Ascending aorta (tissue), 2 donors: ENCODE measurements at regions not wholly inside any gene's neighbourhood (a gene's known extent, or its start where the extent isn't known, plus 50 kb on each side); places are given as distances from the start of the nearest gene placed in this dataset.

Experiments
- DNase-seq, 2 donors: peaks; one replicate each; pipeline ENCODE4 v3.0.0-alpha.2; 2019; ENCODE audit warnings: low spot score in 2 of 2
- H3K27ac ChIP-seq, 2 donors: fragments of 200-600 bp; sonication (generic); one replicate each; pipeline ENCODE4 v1.5.1; 2016 to 2017; ENCODE audit warnings: mild to moderate bottlenecking in 1 of 2
- H3K27me3 ChIP-seq: fragments of 200-600 bp; sonication (generic); one replicate; pipeline ENCODE4 v1.5.1; 2017
- H3K36me3 ChIP-seq, 2 donors: fragments of 200-600 bp; sonication (generic); one replicate each; pipeline ENCODE4 v1.5.1; 2016
- H3K4me1 ChIP-seq, 2 donors: fragments of 200-600 bp; sonication (generic); one replicate each; pipeline ENCODE4 v1.5.1; 2016 to 2017; ENCODE audit warnings: mild to moderate bottlenecking in 1 of 2
- H3K4me3 ChIP-seq, 2 donors: fragments of 200-600 bp; sonication (generic); one replicate each; pipeline ENCODE4 v1.5.1; 2016 to 2017; ENCODE audit warnings: mild to moderate bottlenecking in 1 of 2
- H3K9me3 ChIP-seq, 2 donors: fragments of 200-600 bp; sonication (generic); one replicate each; pipeline ENCODE4 v1.5.1; 2016
- intact Hi-C: fragments of 100-400 bp; cut with DNase I; formaldehyde crosslinking; loops from one replicate; pipeline ENCODE4 v1.15.1; 2023
- TF ChIP-seq, protein P1 (sequence below), 3 experiments: fragments of 200-600 bp in 2 of 3; fragments of 450-650 bp in 1 of 3; sonication (generic) in 2 of 3; IDR thresholded peaks; one replicate each; pipeline ENCODE4 v1.5.1; 2016 to 2019; ENCODE audit warnings: antibody characterized with exemption in 3 of 3, mild to moderate bottlenecking in 1 of 3, moderate library complexity in 1 of 3

GRCh38 chr6:154675602-154676088, 57.6 kb upstream of the SCAF8 start:
- H3K4me1 ChIP-seq = no peaks in the 10 kb centered on the region
- H3K27me3 ChIP-seq = no peaks in the 10 kb centered on the region
- H3K9me3 ChIP-seq = no peaks in the 10 kb centered on the region
- TF ChIP-seq, protein P1, sequence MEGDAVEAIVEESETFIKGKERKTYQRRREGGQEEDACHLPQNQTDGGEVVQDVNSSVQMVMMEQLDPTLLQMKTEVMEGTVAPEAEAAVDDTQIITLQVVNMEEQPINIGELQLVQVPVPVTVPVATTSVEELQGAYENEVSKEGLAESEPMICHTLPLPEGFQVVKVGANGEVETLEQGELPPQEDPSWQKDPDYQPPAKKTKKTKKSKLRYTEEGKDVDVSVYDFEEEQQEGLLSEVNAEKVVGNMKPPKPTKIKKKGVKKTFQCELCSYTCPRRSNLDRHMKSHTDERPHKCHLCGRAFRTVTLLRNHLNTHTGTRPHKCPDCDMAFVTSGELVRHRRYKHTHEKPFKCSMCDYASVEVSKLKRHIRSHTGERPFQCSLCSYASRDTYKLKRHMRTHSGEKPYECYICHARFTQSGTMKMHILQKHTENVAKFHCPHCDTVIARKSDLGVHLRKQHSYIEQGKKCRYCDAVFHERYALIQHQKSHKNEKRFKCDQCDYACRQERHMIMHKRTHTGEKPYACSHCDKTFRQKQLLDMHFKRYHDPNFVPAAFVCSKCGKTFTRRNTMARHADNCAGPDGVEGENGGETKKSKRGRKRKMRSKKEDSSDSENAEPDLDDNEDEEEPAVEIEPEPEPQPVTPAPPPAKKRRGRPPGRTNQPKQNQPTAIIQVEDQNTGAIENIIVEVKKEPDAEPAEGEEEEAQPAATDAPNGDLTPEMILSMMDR (IDR thresholded peaks at IDR 0.05) = peak; percentile 97 to 99 (median 97)
- H3K36me3 ChIP-seq = no peaks in the 10 kb centered on the region
- H3K4me3 ChIP-seq = no peak overlapping the region
- intact Hi-C loops = loop anchor here (1.0 to 5.0 kb wide), 3 partner anchors 130 to 518 kb away; no protein-coding TSS in a partner anchor
- H3K27ac ChIP-seq = no peak overlapping the region
- DNase-seq = peak; percentile 68 to 95

DNA sequence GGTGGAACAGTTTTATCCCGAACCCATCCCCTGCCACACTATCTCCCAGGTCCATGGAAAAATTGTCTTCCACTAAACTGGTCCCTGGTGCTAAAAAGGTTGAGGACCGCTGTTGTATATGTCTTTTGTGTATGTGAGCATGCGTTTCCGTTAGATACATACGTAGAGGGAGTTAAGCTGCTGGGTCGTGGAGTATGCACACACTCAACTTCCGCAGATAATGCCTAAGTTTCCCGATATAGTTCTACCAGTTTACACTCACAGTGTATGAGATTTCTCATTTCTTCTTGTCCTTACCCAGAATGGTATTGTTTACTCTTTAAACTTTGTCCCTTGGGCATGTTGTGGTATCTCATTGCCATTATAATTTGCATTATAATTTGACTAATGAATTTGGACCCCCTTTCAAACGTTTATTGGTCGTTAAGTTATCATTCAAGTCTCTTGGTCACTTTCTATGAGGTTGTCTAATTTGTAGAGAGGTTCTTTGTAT, 50.5 kb upstream of the SCAF8 start:
- intact Hi-C loops = no loop called here
- DNase-seq = no peak
- H3K4me1 ChIP-seq = no peaks in the 10 kb centered on the region
- no peaks in the 10 kb centered on the region for H3K9me3 ChIP-seq
- H3K4me3 ChIP-seq = no peak overlapping the region
- H3K27me3 ChIP-seq = no peaks in the 10 kb centered on the region
- H3K36me3 ChIP-seq = no peaks in the 10 kb centered on the region
- no peak overlapping the region for H3K27ac ChIP-seq
- TF ChIP-seq, protein P1 (IDR thresholded peaks at IDR 0.05) = no peak
